ENCODE measurements at regions not wholly inside any gene's neighbourhood (a gene's known extent, or its start where the extent isn't known, plus 50 kb on each side); places are given as distances from the start of the nearest gene placed in this dataset.

DNA sequence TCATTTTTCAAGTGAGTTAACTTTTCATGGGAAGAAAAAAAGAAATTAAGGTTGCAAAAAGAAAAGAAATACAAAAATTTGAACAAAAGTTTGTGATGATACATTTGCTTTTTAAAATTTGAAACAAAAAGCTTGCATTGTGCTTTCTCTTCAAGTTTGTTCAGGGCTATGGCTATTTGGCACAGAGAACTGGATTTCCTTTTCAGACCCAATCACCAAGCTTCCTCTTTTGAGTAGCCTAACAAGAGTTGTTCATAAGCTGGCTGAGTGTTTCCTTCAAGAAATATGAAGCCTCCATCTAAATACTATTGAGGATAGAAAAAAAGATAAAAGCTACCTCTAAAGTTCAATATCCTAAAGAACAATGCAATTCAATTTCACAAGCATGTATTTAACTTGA, 787.8 kb downstream of the LIG4 start:
- no peak for DNase-seq (ENCODE audit: low read depth in 1 of 2, low spot score in 1 of 2)

DNA sequence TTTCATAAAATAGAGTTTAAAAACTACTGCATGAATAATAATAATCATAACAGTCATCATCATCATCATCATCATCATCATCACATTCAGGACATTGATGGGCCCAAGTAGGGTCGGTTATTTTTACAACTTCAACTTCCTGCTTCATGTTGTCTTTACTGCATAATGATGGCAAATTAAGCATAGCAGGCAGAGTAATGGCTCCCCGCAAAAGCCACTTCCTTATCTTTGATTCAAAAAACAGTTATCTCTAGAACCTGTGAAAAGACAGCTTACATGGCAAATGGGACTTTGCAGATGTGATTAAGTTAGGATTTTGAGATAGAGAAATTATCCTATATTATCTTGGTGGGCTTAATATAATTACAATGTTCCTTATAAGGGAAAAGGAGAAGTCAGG, 792.9 kb downstream of the LIG4 start:
- no peak for DNase-seq (ENCODE audit: low read depth in 1 of 2, low spot score in 1 of 2)

DNA sequence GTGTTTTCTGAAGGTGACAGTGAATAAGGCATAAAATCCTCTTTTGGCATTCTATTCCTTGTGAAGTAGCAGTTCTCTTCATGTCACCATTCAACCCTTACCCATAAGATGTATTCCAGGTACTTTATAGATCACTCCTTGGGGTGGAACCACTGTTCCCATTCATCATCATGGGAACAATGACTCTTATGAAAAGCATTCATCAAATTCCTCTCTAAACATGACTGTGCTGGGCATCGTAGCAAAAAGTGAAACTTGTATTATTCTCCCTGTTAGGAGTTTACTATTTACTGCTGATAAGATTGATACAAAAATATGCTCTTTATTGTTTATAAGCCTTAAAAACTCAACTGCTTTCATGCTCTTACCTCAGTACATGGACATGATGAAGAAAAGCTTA, 793.4 kb downstream of the LIG4 start:
- DNase-seq (ENCODE audit: low read depth in 1 of 2, low spot score in 1 of 2): no peak

DNA sequence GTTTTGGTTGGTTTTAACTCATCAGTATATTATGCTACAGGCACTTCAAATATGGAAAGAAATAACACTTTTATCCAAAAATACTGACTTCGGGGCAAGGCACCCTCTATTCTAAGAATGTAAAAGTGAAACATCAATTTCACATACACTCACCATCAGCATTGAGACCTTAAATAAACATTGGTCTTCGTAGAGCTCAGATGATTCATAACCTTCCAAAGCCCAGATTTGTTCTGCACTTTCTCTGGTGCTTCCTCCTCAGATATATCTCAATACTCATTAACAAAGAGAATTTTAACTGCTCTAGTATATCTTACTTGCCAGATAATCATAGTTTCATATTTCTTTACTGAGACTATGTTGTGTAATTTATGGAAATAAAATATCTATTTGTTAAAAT, 794.3 kb downstream of the LIG4 start:
- DNase-seq (ENCODE audit: low read depth in 1 of 2, low spot score in 1 of 2): no peak

DNA sequence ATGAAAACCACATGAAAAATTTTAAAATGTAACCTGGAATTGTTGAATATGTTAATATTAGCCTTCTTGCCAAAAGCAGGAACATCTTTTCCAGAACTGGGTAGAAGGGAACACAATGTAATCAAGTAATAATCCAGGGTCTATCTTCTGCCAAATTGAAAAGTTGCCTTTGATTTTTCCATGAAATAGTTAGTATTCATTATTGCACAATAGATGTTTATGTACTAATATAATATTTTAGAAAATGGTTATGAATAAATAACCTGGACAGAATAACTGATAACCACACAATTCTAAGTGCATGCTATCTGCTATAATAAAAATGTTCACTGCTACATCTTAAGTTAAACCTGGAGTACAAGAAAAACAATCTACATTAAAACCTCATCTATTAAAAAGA, 802.3 kb downstream of the LIG4 start:
- DNase-seq (ENCODE audit: low read depth in 1 of 2, low spot score in 1 of 2): no peak

DNA sequence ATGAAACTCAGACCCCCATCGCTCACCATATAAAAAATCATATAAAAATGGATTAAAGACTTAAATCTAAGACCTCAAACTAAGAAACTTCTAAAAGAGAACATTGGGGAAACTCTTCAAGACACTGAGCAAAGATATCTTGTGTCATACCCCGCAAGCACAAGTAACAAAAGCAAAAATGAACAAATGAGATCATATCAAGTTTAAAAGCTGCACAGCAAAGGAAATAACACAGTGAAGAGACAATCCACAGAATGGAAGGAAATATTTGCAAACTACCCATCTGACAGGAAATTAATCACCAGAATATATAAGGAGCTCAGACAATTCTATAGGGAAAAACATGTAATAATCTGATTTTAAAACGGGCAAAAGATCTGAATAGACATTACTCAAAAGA, 808.3 kb downstream of the LIG4 start:
- DNase-seq (ENCODE audit: low read depth in 1 of 2, low spot score in 1 of 2): no peak

DNA sequence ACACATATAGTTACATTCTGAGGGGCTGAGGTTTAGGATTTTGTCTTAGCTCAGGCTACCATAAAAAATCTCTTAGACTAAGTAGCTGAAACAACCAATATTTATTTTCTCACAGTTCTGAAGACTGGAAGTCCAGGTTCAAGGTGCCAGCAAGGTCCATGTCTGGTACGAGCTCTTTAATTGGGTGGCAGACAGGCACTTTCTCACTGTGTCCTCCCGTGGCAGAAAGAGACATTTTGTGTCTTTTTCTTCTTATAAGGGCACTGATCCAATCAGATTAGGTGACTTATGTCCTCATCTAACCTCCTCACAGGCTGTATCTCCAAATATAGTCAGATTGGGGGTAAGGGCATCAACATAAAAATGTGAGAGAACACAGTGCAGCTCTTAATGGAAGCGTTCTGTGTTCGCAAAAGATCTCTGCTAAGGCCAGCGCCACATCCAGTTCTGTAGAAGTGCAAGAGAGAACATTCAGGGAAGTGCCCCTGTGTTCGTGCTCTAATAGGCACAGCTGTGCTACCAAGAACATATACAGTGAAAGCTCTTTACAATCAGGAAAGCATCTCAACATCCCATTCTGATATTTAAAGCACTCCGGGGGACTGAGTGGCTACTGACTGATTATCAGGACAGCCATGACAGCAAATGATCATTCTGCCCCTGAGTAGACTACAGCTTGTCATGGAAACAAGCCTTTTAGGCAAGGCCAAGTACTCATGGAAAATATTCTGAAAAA, 819.2 kb downstream of the LIG4 start:
- DNase-seq (ENCODE audit: low read depth in 1 of 2, low spot score in 1 of 2): no peak

DNA sequence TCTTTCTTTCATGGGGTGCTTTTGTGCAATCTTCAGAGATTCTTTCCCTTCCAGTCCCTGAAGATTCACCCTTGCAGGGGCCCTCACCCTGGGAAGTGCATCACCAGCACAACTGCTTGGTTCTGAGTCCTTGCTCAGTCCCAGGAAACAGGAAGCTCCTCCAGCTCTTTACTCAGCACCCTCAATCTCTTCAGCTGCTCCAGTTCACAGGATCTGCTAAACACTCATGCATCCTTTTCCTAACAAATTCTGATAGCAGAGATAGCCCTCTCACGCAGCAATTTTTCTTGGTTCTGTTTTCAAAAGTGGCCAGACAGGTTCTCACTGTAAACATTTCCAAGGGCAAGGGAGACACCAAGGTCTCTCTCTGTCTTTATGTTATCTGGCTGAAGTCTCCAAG, 823.1 kb downstream of the LIG4 start:
- DNase-seq (ENCODE audit: low read depth in 1 of 2, low spot score in 1 of 2): no peak

DNA sequence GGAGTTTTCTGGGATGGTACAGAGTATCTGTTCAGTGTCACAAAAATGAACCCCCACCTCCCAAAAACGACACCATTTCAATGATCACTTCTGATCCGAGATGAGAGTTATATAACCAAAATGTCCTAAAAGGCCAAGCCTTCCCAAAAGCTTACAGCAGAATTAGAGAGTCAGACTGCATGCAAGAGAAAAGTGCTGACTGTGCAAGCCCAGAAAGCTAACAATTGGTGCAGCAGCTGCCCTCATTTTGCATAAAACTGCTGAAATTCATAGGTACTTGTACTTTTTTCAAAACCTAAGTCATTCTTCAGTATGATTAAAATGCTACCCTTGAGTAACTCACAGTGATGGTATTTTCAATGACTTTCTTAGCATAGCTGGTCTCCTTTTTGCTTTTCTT, 819.6 kb upstream of the ARGLU1 start:
- DNase-seq (ENCODE audit: low read depth in 1 of 2, low spot score in 1 of 2): no peak

DNA sequence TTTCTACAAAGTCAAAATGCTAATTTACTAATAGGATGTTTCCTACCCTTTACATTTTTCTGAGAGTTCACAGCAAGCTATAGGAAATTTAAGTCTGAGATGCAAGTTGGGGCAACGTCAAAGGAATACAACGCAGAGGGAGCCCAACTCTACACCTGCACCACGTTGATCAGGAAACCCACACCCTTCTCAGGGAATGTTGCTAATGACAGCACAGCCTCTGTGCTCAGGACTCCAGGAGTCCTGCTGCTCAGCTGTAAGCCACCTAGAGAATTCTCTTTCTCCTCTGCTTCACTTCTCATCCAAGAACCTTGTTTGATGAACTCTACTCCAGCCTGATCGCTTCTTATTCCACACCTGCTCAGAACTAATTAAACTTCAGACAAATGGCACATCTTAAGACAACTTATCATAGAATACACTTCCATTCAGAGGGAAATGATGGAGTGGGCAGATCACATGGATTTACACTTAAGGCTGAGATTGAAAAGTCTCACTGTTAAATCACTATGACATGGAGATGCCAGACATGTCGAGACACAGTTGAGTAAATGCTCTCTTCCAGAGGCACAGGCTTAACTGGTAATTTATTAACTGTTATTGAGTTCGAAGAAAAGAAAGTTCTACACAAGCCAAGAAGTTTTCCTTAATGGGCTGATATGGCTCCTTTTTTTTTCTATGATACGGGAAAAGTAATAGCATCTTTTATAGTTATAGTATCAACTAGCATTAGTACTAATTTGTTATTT, 811.6 kb upstream of the ARGLU1 start:
- no peak for DNase-seq (ENCODE audit: low read depth in 1 of 2, low spot score in 1 of 2)

DNA sequence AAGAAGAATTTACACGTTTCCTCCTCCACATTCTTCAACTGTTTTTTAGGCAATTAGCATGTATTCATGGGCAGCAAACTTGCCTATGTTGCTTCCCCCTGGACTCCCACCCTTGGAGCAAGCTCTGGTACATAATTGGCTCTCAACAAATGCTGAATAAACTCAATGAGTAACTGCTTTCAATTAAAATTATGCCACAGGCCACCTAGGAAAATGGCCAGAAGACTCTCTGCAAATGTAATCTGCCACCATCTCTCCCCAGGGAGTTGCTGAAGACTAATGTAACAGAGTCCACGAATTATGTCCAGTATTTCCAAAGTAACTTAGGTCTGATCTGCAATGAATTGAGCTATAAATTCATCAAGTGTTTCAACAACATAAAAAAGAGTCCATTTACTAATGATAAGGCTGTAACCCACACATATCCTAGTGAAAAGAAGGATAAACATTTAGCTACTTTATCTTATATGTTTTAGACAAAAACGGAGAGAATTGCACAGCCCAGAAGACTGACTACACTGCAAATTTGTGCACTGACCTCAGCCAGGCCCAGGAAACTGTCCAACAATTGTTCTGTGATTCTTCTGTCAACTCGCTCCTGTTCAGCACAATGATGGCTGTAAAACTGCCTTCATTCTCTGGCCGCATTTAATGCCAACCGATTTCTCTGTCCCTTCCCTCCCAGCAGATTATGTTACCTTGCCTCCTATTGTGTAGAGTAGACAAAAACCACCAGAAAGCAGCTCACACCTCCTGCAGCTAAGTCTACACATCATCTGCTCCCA, 808.6 kb upstream of the ARGLU1 start:
- DNase-seq (ENCODE audit: low read depth in 1 of 2, low spot score in 1 of 2): no peak

DNA sequence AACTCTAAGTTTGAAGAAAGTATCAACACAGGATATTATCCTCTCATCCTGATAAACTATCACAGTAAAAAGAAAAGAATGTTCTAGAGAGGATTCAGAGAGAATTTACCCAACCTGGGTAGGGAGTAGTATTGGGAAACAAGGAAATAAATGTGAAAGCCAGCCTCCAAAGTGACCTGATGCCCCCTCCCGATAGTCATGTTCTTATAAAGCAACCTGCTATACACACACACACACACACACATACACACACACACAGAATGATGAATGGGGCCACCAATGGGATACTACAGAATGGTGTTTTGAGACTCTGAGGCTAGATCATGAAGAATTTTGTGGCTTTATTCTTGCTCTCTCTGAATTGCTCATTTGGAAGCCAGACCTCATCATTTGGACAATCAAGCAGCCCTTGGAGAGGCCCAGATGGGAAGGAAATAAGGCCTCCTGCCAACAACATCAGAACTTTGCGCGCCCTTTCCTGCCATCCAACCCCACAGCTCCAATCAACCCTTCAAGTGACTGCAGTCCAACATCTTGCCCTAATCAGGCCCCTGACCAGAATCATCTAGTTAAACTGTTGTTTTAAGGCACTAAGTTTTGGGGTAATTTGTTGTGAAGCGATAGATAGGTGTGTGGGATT, 807.9 kb upstream of the ARGLU1 start:
- no peak for DNase-seq (ENCODE audit: low read depth in 1 of 2, low spot score in 1 of 2)

DNA sequence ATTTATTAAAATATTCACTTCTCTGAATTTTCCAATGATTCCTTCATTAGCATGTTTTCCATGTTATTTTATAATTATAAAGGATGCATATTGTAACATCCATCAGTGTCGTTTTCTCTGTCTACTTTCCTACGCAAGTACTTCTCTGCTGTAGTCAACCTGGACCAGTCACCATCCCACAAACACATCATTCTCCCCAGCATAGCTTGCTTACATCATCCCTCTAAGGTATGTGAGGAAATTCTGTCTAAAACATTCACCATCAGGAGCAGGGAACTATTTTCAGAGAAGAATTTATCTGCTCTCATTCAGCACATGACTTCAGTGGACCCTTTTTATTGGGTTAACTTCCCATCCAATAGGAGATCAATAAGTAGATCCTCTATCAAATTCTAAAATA, 806.1 kb upstream of the ARGLU1 start:
- no peak for DNase-seq (ENCODE audit: low read depth in 1 of 2, low spot score in 1 of 2)

DNA sequence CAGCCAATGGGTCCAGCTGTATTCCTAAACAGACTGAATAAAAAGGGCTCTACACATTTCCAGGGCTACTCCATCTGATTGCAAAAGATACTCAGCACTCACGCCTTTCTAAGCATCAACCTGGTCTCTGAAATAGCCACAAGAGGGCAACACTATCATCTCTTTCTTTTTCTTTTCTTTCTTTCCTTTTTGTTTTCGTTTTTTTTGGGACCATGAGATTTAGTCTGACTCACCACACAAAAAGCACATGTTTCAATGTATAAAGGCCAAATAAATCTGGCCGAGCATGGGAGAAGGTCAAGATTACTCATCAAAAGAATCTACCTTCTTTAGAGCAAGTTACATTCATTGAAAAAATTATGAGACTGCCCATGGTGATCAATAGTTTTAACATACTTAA, 805.6 kb upstream of the ARGLU1 start:
- DNase-seq (ENCODE audit: low read depth in 1 of 2, low spot score in 1 of 2): no peak

DNA sequence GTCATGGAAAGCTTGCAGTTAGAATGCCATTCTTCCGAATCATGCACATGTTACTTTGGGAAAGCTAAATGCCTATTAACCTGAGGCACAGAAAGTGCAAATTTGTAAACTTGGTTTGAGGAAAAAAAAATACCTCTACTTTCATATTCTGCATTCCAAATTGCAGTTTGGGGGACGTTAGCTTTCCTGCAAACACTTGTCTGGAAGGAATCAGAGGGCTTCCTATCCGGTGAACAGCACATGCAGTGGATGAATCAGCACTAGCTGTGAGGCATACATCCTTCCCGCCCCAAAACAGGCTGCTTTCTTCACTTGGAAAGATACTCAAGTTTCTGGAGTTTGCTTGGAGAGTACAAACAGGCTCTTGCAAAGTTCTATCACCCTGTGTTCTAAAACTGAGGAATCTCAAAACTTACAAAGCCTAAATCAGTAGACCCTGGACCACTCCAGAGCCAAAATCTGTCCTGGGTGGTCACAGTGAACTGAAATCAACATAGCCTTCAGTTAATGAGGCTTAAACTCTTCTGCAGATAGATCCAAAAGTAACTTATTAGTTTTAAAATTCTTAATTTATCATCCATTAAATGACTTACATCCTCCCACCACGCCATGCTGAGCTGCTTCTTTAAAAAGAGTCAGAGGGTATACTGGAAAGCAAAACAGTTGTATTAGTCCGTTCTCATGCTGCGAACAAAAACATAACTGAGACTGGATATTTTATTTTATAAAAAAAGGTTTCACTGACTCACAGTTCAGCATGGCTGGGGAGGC, 802.3 kb upstream of the ARGLU1 start:
- DNase-seq (ENCODE audit: low read depth in 1 of 2, low spot score in 1 of 2): no peak

DNA sequence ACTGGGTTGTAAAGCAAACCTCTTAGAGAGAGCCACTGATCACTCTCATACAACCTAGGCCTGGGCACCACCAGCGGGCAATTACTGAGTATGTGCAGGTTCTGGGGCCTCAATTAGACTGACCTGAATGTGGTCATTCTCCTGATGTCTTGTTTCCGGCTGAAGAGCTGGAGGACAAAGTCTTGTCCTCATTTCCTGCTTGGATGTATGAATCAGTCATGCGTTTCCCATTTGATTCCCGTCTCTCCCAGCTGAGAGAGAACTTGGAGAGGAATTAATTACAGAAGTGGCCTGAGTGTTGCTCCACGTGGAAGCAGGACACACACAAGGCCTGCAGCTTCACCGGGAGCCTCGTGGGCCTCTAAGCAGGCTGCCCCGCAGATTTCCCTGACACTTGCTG, 799.3 kb upstream of the ARGLU1 start:
- DNase-seq (ENCODE audit: low read depth in 1 of 2, low spot score in 1 of 2): no peak

DNA sequence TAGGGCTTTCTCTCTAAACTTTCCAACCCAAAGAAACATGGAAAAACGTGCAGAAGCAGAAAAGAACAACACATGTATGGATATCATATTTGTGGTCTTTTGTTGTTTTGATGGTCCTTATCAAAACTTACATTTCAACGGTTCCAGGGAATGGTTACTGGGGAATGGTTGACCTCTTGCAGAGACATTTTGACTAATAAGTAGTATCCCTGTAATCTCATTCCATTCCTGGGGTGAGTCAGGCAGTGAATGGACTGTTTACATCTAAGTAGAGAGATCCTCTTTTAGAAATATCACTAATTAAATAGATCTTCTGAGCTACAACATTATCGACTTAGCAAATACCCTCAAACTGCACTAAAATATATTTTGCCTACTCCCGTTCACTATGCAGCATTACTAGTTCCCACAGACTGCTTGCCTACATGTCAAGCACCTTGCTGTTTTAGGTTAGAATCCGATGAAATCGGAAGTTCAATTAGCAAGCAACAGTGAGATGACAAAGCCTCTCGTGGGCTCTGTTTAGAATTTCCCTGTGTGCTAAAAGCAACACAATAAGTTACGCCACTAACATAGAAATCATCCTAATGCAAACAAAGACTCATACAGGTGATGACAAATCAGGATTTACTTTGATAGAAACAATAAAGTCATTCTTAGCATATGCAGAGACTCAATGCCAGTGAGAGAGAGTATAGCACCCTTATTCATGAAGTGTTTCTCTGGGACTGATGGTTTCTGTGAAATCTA, 797.7 kb upstream of the ARGLU1 start:
- DNase-seq (ENCODE audit: low read depth in 1 of 2, low spot score in 1 of 2): no peak

DNA sequence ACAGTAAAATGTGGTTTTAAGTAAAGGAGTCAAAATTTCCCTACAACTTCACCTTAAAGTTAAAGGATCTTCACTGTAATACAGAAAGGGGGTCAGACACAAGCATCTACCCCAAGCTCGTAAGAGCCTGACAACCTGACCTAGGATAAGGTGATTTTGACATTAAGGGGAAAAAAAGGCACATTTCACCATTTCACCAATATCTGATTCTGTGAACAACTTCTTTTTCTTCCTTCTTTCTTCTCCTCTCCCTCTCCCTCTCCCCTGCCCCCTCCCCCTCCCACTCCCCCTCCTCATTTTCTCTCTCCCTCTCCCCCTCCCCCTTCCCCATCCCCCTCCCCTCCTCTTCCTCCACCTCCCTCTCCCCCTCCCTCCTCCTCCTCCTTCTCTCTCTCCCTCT, 796.7 kb upstream of the ARGLU1 start:
- DNase-seq (ENCODE audit: low read depth in 1 of 2, low spot score in 1 of 2): no peak

DNA sequence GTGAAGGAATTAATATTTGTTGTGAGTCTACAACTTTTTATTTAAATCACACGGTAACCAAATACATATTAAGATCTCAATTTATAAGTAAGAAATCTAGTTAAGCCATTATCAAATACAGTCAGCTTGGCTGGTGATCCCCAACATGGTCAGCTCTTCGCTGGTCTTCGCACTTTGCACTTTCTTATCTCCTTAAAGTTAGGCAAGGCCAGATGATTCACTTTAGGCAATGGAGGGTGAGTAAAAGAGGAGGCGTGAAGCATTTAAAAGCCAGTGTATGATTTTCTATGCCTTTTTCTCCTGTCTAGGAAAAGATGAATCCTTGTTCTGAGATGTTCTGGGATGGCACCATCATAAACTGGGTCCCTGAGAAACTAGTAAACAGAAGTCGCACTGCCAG, 793.7 kb upstream of the ARGLU1 start:
- DNase-seq (ENCODE audit: low read depth in 1 of 2, low spot score in 1 of 2): no peak

DNA sequence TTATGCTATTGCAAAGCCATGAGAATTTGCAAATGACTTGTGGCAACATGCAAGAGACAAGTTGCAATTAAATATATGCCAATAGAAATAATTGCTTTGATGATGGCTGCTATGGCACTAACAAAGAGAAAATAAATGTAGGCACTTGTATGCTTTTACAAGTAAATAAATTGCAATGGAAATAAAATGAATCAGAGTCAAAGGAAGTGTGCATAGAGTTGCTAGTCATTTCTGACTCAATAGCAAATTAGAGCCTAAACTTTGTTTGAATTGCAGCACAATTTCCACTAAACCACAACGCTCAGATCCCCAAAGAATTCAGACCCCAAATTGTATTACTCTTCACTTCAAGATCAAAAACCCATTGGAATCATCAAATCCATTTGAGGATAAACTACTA, 792.1 kb upstream of the ARGLU1 start:
- DNase-seq (ENCODE audit: low read depth in 1 of 2, low spot score in 1 of 2): no peak
